Heart left ventricle (tissue), 16 donors: ENCODE measurements at regions not wholly inside any gene's neighbourhood (a gene's known extent, or its start where the extent isn't known, plus 50 kb on each side); places are given as distances from the start of the nearest gene placed in this dataset.
"Not testable (repeated sequence)": the region's sequence is repeated elsewhere in the genome, so short reads cannot be mapped to it uniquely, and the experiment has no call there.

Experiments used
- ATAC-seq, 4 donors: fragments of 200-7000 bp; cut with Tn5 transposase; one replicate each; pipeline ENCODE4 v1.9.1; 2020 to 2022; ENCODE audit warnings: moderate library complexity in 4 of 4, mild to moderate bottlenecking in 3 of 4, moderate number of reproducible peaks in 1 of 4
- DNase-seq, 5 donors: peaks; one replicate each; pipeline ENCODE4 v3.0.0-alpha.2; 2020
- H3K27ac ChIP-seq, 12 donors: fragments of 200-600 bp; sonication (generic) in 4 of 12; one replicate each; pipeline versions ENCODE4 v1.5.0 to v1.8.0; 2016 to 2022; ENCODE audit warnings: mild to moderate bottlenecking in 2 of 12
- H3K27me3 ChIP-seq, 9 donors: fragments of 200-600 bp; sonication (generic) in 2 of 9; one replicate each; pipeline versions ENCODE4 v1.5.1 to v1.8.0; 2016 to 2022; ENCODE audit warnings: mild to moderate bottlenecking in 3 of 9
- H3K36me3 ChIP-seq, 9 donors: fragments of 200-600 bp; sonication (generic) in 2 of 9; one replicate each; pipeline versions ENCODE4 v1.5.0 to v1.8.0; 2018 to 2022; ENCODE audit warnings: mild to moderate bottlenecking in 2 of 9
- H3K4me1 ChIP-seq, 12 donors: fragments of 200-600 bp; sonication (generic) in 4 of 12; one replicate each; pipeline versions ENCODE4 v1.5.0 to v1.8.0; 2016 to 2022; ENCODE audit warnings: mild to moderate bottlenecking in 3 of 12
- H3K4me3 ChIP-seq, 12 donors: fragments of 200-600 bp; sonication (generic) in 4 of 12; one replicate each; pipeline versions ENCODE4 v1.5.0 to v1.8.0; 2017 to 2022; ENCODE audit warnings: mild to moderate bottlenecking in 9 of 12, moderate library complexity in 4 of 12
- H3K9me3 ChIP-seq, 12 donors: fragments of 200-600 bp; sonication (generic) in 4 of 12; one replicate each; pipeline versions ENCODE4 v1.5.0 to v1.8.0; 2016 to 2022; ENCODE audit warnings: mild to moderate bottlenecking in 1 of 12
- CTCF ChIP-seq, 12 donors: fragments of 200-600 bp; sonication (generic) in 4 of 12; IDR thresholded peaks; one replicate each; pipeline versions ENCODE4 v1.5.0 to v1.8.0; 2018 to 2022; ENCODE audit warnings: antibody characterized with exemption in 12 of 12, mild to moderate bottlenecking in 5 of 12
- POLR2A ChIP-seq, 2 donors: fragments of 450-650 bp; IDR thresholded peaks; one replicate each; pipeline ENCODE4 v1.6.1; 2017; ENCODE audit warnings: antibody characterized with exemption in 2 of 2, mild to moderate bottlenecking in 2 of 2, moderate library complexity in 2 of 2
- WGBS, 4 donors: extraction: QIAGEN DNeasy Blood & Tissue Kit in 2 of 4; methylation state at CpG; one replicate each; pipeline versions ENCODE4 v1.1.5 to v1.1.7; 2013 to 2018; 5-methylcytosine and 5-hydroxymethylcytosine counted together
- intact Hi-C, 10 donors: fragments of 100-400 bp; cut with DNase I; formaldehyde crosslinking; loops; one replicate each; pipeline versions ENCODE4 v1.11.1 to v1.14.2; 2022
- donor health status: ischemic (EF 13 %, LVEDD 7.1; RV severe dilation, severe dysfunction).
- donor health status: healthy with polysubstance abuse.
- donor health status: DM: no; HTN: yes; CAD: no.
- donor health status: DM: no; HTN: no; CAD: no.
- donor health status: ischemic (EF 25% LVEDD 6.9; RV normal size, moderate dysfunction).
- donor health status: ischemic (EF 25% LVEDD 5.7; RV mildly dilated, moderate dysfunction).
- donor health status: healthy.
- donor health status: DM: yes; HTN: yes; CAD: no.
- donor health status: ischemic (EF 35%, LVEDD 5.7; RV mildly dilated, moderate dysfunction).
- donor health status: nonischemic (EF 11% LVEDD 7.7; RV severe dilation, severe dysfunction).
- donor health status: DM: yes; HTN: yes; CAD: no.
- donor health status: PGD.
- donor health status: ischemic (EF 29% LVEDD 5.4; RV normal size, mild dysfunction).
- donor health status: nonischemic (EF 23%, LVEDD 6.1; RV moderate dilation, normal function).

GRCh38 chr2:64250063-64250462 lies 105.8 kb upstream of the PELI1 start:
- Histone ChIP-seq H3K27ac (peak overlapping the region in 1 of 12 donors; percentile 37), H3K4me1 (peaks cover 0 to 10% (median 0%) of the 10 kb centered on the region in 12 donors), H3K27me3 (no peaks in the 10 kb centered on the region), H3K36me3 (no peaks in the 10 kb centered on the region), H3K9me3 (no peaks in the 10 kb centered on the region), H3K4me3 (no peak overlapping the region)
- no peak for TF ChIP-seq POLR2A (IDR thresholded peaks at IDR 0.05)
- TF ChIP-seq CTCF (IDR thresholded peaks at IDR 0.05): no peak
- WGBS, 4 donors: 87 to 97% (median 96%) methylated on average over 2 of the region's 2 CpGs
- ATAC-seq (no peak), DNase-seq (no peak)
- intact Hi-C loops: no loop called here

GRCh38 chr2:64250751-64251423 lies 106.7 kb upstream of the PELI1 start:
- intact Hi-C loops: no loop called here
- no peak overlapping the region for H3K27ac ChIP-seq
- peaks cover 0 to 10% (median 0%) of the 10 kb centered on the region in 12 donors for H3K4me1 ChIP-seq
- H3K36me3 ChIP-seq: no peaks in the 10 kb centered on the region
- no peaks in the 10 kb centered on the region for H3K27me3 ChIP-seq
- H3K4me3 ChIP-seq: no peak overlapping the region
- DNase-seq (no peak), ATAC-seq (no peak)
- WGBS, 4 donors: 86 to 93% (median 90%) methylated on average over 7 of the region's 7 CpGs
- no peaks in the 10 kb centered on the region for H3K9me3 ChIP-seq
- TF ChIP-seq CTCF (IDR thresholded peaks at IDR 0.05) (no peak), POLR2A (IDR thresholded peaks at IDR 0.05) (no peak)

GRCh38 chr2:64251497-64252250 lies 107.5 kb upstream of the PELI1 start:
- H3K9me3 ChIP-seq: no peaks in the 10 kb centered on the region
- no peak overlapping the region for H3K4me3 ChIP-seq
- ATAC-seq (no peak), DNase-seq (no peak)
- peaks cover 0 to 10% (median 0%) of the 10 kb centered on the region in 12 donors for H3K4me1 ChIP-seq
- no peak for TF ChIP-seq CTCF (IDR thresholded peaks at IDR 0.05)
- TF ChIP-seq POLR2A (IDR thresholded peaks at IDR 0.05): no peak
- no peak overlapping the region for H3K27ac ChIP-seq
- no peaks in the 10 kb centered on the region for H3K36me3 ChIP-seq
- WGBS, 4 donors: 72 to 84% (median 79%) methylated on average over 5 of the region's 5 CpGs
- intact Hi-C loops: no loop called here
- H3K27me3 ChIP-seq: no peaks in the 10 kb centered on the region

- H3K4me3 ChIP-seq, H3K9me3 ChIP-seq, H3K4me1 ChIP-seq, ATAC-seq, H3K27ac ChIP-seq, H3K36me3 ChIP-seq, intact Hi-C loops, H3K27me3 ChIP-seq, DNase-seq: not testable (repeated sequence)
- WGBS, 4 donors: 85 to 92% (median 91%) methylated on average over 9 to 11 of the region's 11 CpGs
Measured at GRCh38 chr2:64252251-64252978, 108.2 kb upstream of the PELI1 start.

GRCh38 chr2:64253421-64253820 lies 109.2 kb upstream of the PELI1 start:
- H3K27ac ChIP-seq, ATAC-seq, H3K36me3 ChIP-seq, DNase-seq, H3K4me3 ChIP-seq, H3K4me1 ChIP-seq, H3K27me3 ChIP-seq, intact Hi-C loops, H3K9me3 ChIP-seq: not testable (repeated sequence)
- WGBS, 4 donors: 68 to 89% (median 88%) methylated on average over 8 to 9 of the region's 9 CpGs
